Liver (tissue), 8 donors: ENCODE measurements at regions not wholly inside any gene's neighbourhood (a gene's known extent, or its start where the extent isn't known, plus 50 kb on each side); places are given as distances from the start of the nearest gene placed in this dataset.
A peak's percentile ranks its signal among the peaks of the same experiment; 100 is the strongest.

ENCODE experiments used
- DNase-seq: peaks from one replicate; pipeline ENCODE4 v3.0.0-alpha.2; 2017; ENCODE audit warnings: low spot score
- H3K27ac ChIP-seq, 2 donors: one replicate each; pipeline ENCODE4 v1.7.0; 2013; ENCODE audit warnings: inconsistent platforms in 2 of 2, low read length in 2 of 2, control low read depth in 1 of 2, low read depth in 1 of 2, mild to moderate bottlenecking in 1 of 2
- H3K27me3 ChIP-seq, 4 donors: one replicate each; pipeline versions ENCODE4 v1.6.1 to v1.7.0; 2013; ENCODE audit warnings: low read length in 3 of 4, inconsistent platforms in 1 of 4, mild to moderate bottlenecking in 1 of 4, moderate library complexity in 1 of 4; ENCODE audit not compliant: control insufficient read depth in 4 of 4, insufficient read depth in 4 of 4
- H3K36me3 ChIP-seq, 4 donors: one replicate each; pipeline versions ENCODE4 v1.6.1 to v1.7.0; 2013; ENCODE audit warnings: low read length in 3 of 4, mild to moderate bottlenecking in 3 of 4, low read depth in 1 of 4, moderate library complexity in 1 of 4; ENCODE audit not compliant: control insufficient read depth in 4 of 4, insufficient read depth in 3 of 4
- H3K4me1 ChIP-seq, 4 donors: one replicate each; pipeline versions ENCODE4 v1.6.1 to v1.7.0; 2013; ENCODE audit warnings: low read length in 3 of 4, mild to moderate bottlenecking in 3 of 4, moderate library complexity in 1 of 4; ENCODE audit not compliant: control insufficient read depth in 4 of 4, insufficient read depth in 4 of 4
- H3K4me3 ChIP-seq, 3 donors: one replicate each; pipeline versions ENCODE4 v1.6.1 to v1.7.0; 2013; ENCODE audit warnings: low read length in 3 of 3, control low read depth in 1 of 3, low read depth in 1 of 3, mild to moderate bottlenecking in 1 of 3
- H3K9ac ChIP-seq, 2 donors: one replicate each; pipeline ENCODE4 v1.7.0; 2013; ENCODE audit warnings: low read length in 2 of 2, mild to moderate bottlenecking in 2 of 2, moderate library complexity in 2 of 2, control low read depth in 1 of 2, low read depth in 1 of 2
- H3K9me3 ChIP-seq, 4 donors: one replicate each; pipeline versions ENCODE4 v1.6.1 to v1.7.0; 2013; ENCODE audit warnings: low read length in 3 of 4; ENCODE audit not compliant: control insufficient read depth in 4 of 4
- ATF3 ChIP-seq: IDR thresholded peaks from 2 replicates; pipeline ENCODE4 v1.6.1; 2016; ENCODE audit warnings: antibody characterized with exemption
- CTCF ChIP-seq: fragments of 150-350 bp; IDR thresholded peaks from 2 replicates; pipeline ENCODE4 v1.5.1; 2017; ENCODE audit warnings: improper control_type of control experiment, low read depth, low read length; ENCODE audit not compliant: missing input control
- EGR1 ChIP-seq, 2 donors: IDR thresholded peaks; 2 replicates each; pipeline ENCODE4 v1.6.1; 2016 to 2018; ENCODE audit warnings: antibody characterized with exemption in 2 of 2, low read depth in 2 of 2
- FOXA1 ChIP-seq: IDR thresholded peaks from 2 replicates; pipeline ENCODE4 v1.6.1; 2016; ENCODE audit warnings: antibody characterized with exemption
- FOXA2 ChIP-seq: IDR thresholded peaks from 2 replicates; pipeline ENCODE4 v1.6.1; 2016; ENCODE audit warnings: antibody characterized with exemption
- GABPA ChIP-seq, 2 donors: IDR thresholded peaks in 1 of 2; conservative IDR thresholded peaks in 1 of 2; 2 replicates each; pipeline ENCODE4 v1.6.1; 2016; ENCODE audit warnings: antibody characterized with exemption in 2 of 2, mild to moderate bottlenecking in 1 of 2, moderate library complexity in 1 of 2
- HNF4A ChIP-seq, 2 donors: conservative IDR thresholded peaks; 2 replicates each; pipeline ENCODE4 v1.6.1; 2016; ENCODE audit warnings: antibody characterized with exemption in 2 of 2, mild to moderate bottlenecking in 2 of 2
- HNF4G ChIP-seq: IDR thresholded peaks from 2 replicates; pipeline ENCODE4 v1.6.1; 2016; ENCODE audit warnings: antibody characterized with exemption
- JUND ChIP-seq, 2 donors: IDR thresholded peaks; 2 replicates each; pipeline ENCODE4 v1.6.1; 2016; ENCODE audit warnings: antibody characterized with exemption in 2 of 2
- MAX ChIP-seq: IDR thresholded peaks from 2 replicates; pipeline ENCODE4 v1.6.1; 2016; ENCODE audit warnings: antibody characterized with exemption
- REST ChIP-seq: IDR thresholded peaks from 2 replicates; pipeline ENCODE4 v1.6.1; 2016; ENCODE audit warnings: antibody characterized with exemption, mild to moderate bottlenecking
- RXRA ChIP-seq, 2 donors: IDR thresholded peaks; 2 replicates each; pipeline ENCODE4 v1.6.1; 2017 to 2018; ENCODE audit warnings: antibody characterized with exemption in 2 of 2, mild to moderate bottlenecking in 1 of 2
- SP1 ChIP-seq: IDR thresholded peaks from 2 replicates; pipeline ENCODE4 v1.6.1; 2018; ENCODE audit warnings: antibody characterized with exemption, mild to moderate bottlenecking
- ZBTB33 ChIP-seq: IDR thresholded peaks from 2 replicates; pipeline ENCODE4 v1.6.1; 2016; ENCODE audit warnings: antibody characterized with exemption
- WGBS: extraction: QIAGEN DNeasy Blood & Tissue Kit; methylation state at CpG from one replicate; pipeline ENCODE4 v1.1.7; 2013; 5-methylcytosine and 5-hydroxymethylcytosine counted together
- donor health status: healthy.
- donor health status: healthy.
- donor health status: healthy.
- donor health status: healthy.
- donor health status: healthy.

GRCh38 chr17:6926667-6927066, 69.2 kb upstream of the ALOX12 start:
- TF ChIP-seq EGR1 (IDR thresholded peaks at IDR 0.05; ENCODE audit: low read depth in 2 of 2), result no peak
- no peak for TF ChIP-seq REST
- no peak for TF ChIP-seq ZBTB33
- no peak for TF ChIP-seq MAX
- TF ChIP-seq SP1, result no peak
- TF ChIP-seq ATF3, result no peak
- TF ChIP-seq CTCF, result no peak
- no peak for TF ChIP-seq GABPA (IDR thresholded peaks at IDR 0.05 in 1 of 2, conservative IDR thresholded peaks at IDR 0.05 in 1 of 2)
- TF ChIP-seq FOXA1, result no peak
- no peak for TF ChIP-seq JUND (IDR thresholded peaks at IDR 0.05)
- no peak for TF ChIP-seq HNF4G
- TF ChIP-seq FOXA2, result no peak

GRCh38 chr17:6927290-6928126, 68.3 kb upstream of the ALOX12 start:
- H3K27ac ChIP-seq, result peak overlapping the region in 1 of 2 donors; percentile 3
- no peak overlapping the region for H3K4me3 ChIP-seq
- no peaks in the 10 kb centered on the region for H3K27me3 ChIP-seq
- 71% methylated on average over 2 of the region's 2 CpGs for WGBS
- peaks cover 2 to 8% (median 4%) of the 10 kb centered on the region in 4 donors for H3K4me1 ChIP-seq
- no peak overlapping the region for H3K9ac ChIP-seq
- peaks cover 0 to 1% (median 0%) of the 10 kb centered on the region in 4 donors for H3K9me3 ChIP-seq
- no peak for DNase-seq
- H3K36me3 ChIP-seq, result no peaks in the 10 kb centered on the region
- no peak for TF ChIP-seq RXRA (IDR thresholded peaks at IDR 0.05)
- peak in 1 of 2 donors; percentile 71 for TF ChIP-seq JUND (IDR thresholded peaks at IDR 0.05)
- TF ChIP-seq REST, result no peak
- no peak for TF ChIP-seq FOXA1
- TF ChIP-seq HNF4A (conservative IDR thresholded peaks at IDR 0.05), result no peak
- TF ChIP-seq CTCF, result no peak

More at GRCh38 chr17:6926667-6927066, 69.2 kb upstream of the ALOX12 start:
- Histone ChIP-seq H3K4me1 (peaks cover 2 to 8% (median 4%) of the 10 kb centered on the region in 4 donors), H3K4me3 (no peak overlapping the region), H3K9me3 (peaks cover 0 to 1% (median 0%) of the 10 kb centered on the region in 4 donors), H3K27me3 (no peaks in the 10 kb centered on the region), H3K9ac (no peak overlapping the region), H3K27ac (no peak overlapping the region), H3K36me3 (no peaks in the 10 kb centered on the region)
- DNase-seq, result no peak
- WGBS, result 70% methylated on average over 2 of the region's 2 CpGs
